ENCODE measurements at regions not wholly inside any gene's neighbourhood (a gene's known extent, or its start where the extent isn't known, plus 50 kb on each side); places are given as distances from the start of the nearest gene placed in this dataset.
"Not testable (repeated sequence)": the region's sequence is repeated elsewhere in the genome, so short reads cannot be mapped to it uniquely, and the experiment has no call there.

GRCh38 chr2:221958224-221958623 is 340.6 kb downstream of the PAX3 start:
- H3K4me3 Mint-ChIP-seq = no peak overlapping the region
- TF ChIP-seq, protein P1, sequence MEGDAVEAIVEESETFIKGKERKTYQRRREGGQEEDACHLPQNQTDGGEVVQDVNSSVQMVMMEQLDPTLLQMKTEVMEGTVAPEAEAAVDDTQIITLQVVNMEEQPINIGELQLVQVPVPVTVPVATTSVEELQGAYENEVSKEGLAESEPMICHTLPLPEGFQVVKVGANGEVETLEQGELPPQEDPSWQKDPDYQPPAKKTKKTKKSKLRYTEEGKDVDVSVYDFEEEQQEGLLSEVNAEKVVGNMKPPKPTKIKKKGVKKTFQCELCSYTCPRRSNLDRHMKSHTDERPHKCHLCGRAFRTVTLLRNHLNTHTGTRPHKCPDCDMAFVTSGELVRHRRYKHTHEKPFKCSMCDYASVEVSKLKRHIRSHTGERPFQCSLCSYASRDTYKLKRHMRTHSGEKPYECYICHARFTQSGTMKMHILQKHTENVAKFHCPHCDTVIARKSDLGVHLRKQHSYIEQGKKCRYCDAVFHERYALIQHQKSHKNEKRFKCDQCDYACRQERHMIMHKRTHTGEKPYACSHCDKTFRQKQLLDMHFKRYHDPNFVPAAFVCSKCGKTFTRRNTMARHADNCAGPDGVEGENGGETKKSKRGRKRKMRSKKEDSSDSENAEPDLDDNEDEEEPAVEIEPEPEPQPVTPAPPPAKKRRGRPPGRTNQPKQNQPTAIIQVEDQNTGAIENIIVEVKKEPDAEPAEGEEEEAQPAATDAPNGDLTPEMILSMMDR (IDR thresholded peaks at IDR 0.05; ENCODE audit: unreplicated experiment in 3 of 3) = no peak
- H3K27me3 Mint-ChIP-seq (ENCODE audit: low read depth) = peaks cover 7% of the 10 kb centered on the region
- H3K4me1 Mint-ChIP-seq = no peaks in the 10 kb centered on the region
- H3K9me3 Mint-ChIP-seq = no peaks in the 10 kb centered on the region
- no peaks in the 10 kb centered on the region for H3K36me3 Mint-ChIP-seq (ENCODE audit: low read depth)
- H3K27ac Mint-ChIP-seq = no peak overlapping the region

DNA sequence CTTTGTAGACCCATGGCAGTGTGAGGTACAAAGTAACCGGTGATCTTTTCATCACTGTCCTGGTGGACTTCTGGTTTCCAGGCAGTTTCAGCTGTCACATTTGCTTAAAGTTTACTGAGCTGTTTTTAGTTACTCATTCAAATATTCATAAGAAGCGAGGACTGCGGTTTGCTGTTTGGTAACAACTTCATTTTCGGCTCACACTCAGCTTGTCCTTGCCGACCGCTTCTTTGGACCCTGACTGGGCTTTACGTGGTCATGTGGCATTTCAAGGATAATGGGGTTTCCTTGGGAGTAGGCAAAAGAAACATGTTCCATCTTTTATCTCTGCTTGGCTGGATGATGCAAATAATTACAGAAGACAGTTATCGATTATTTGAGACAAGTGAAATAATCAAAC is 350.7 kb downstream of the PAX3 start:
- Mint-ChIP-seq H3K9me3 (no peaks in the 10 kb centered on the region), H3K4me3 (no peak overlapping the region), H3K27me3 (ENCODE audit: low read depth) (peaks cover 4% of the 10 kb centered on the region), H3K4me1 (no peaks in the 10 kb centered on the region), H3K27ac (no peak overlapping the region), H3K36me3 (ENCODE audit: low read depth) (no peaks in the 10 kb centered on the region)
- TF ChIP-seq, protein P1 (IDR thresholded peaks at IDR 0.05; ENCODE audit: unreplicated experiment in 3 of 3) = no peak

- not testable (repeated sequence) for H3K27ac Mint-ChIP-seq; H3K4me1 Mint-ChIP-seq; H3K36me3 Mint-ChIP-seq (ENCODE audit: low read depth); H3K27me3 Mint-ChIP-seq (ENCODE audit: low read depth); H3K4me3 Mint-ChIP-seq; H3K9me3 Mint-ChIP-seq
These were observed 354.3 kb downstream of the PAX3 start for GRCh38 chr2:221944452-221944851.

- no peaks in the 10 kb centered on the region for H3K36me3 Mint-ChIP-seq (ENCODE audit: low read depth)
- no peaks in the 10 kb centered on the region for H3K27me3 Mint-ChIP-seq (ENCODE audit: low read depth)
- no peak overlapping the region for H3K4me3 Mint-ChIP-seq
- TF ChIP-seq, protein P1 (IDR thresholded peaks at IDR 0.05; ENCODE audit: unreplicated experiment in 3 of 3) = no peak
- no peak overlapping the region for H3K27ac Mint-ChIP-seq
- H3K9me3 Mint-ChIP-seq = no peaks in the 10 kb centered on the region
- no peaks in the 10 kb centered on the region for H3K4me1 Mint-ChIP-seq
These were observed 355.6 kb downstream of the PAX3 start for GRCh38 chr2:221943076-221943810.

GRCh38 chr2:221931251-221931991 is 359.3 kb upstream of the EPHA4 start:
- Mint-ChIP-seq H3K4me3 (no peak overlapping the region), H3K36me3 (ENCODE audit: low read depth) (no peaks in the 10 kb centered on the region), H3K27ac (no peak overlapping the region), H3K27me3 (ENCODE audit: low read depth) (no peaks in the 10 kb centered on the region), H3K9me3 (peaks cover 4% of the 10 kb centered on the region), H3K4me1 (no peaks in the 10 kb centered on the region)
- TF ChIP-seq, protein P1 (IDR thresholded peaks at IDR 0.05; ENCODE audit: unreplicated experiment in 3 of 3) = no peak

DNA sequence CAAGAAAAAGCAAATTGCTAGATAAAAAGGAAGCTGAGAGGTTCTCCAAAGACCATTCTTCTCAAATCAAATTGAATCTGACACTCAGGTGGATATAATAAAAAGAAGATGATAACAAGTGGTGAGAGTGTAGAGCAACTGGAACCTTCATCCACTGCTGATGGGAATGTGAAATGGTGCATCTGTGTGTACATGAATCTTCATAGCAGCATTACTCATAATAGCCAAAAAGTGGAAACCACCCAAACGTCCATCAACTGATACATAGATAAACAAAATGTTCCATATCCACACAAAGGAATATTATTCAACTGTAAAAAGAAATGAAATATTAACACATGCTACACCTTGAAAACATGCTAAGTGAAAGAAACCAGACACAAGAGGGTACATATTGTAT is 357.2 kb upstream of the EPHA4 start:
- no peaks in the 10 kb centered on the region for H3K4me1 Mint-ChIP-seq
- no peak overlapping the region for H3K4me3 Mint-ChIP-seq
- H3K9me3 Mint-ChIP-seq = peaks cover 4% of the 10 kb centered on the region
- H3K27ac Mint-ChIP-seq = no peak overlapping the region
- H3K36me3 Mint-ChIP-seq (ENCODE audit: low read depth) = no peaks in the 10 kb centered on the region
- TF ChIP-seq, protein P1 (IDR thresholded peaks at IDR 0.05; ENCODE audit: unreplicated experiment in 3 of 3) = no peak
- no peaks in the 10 kb centered on the region for H3K27me3 Mint-ChIP-seq (ENCODE audit: low read depth)

Data from nephron (organoid).